ENCODE measurements at regions not wholly inside any gene's neighbourhood (a gene's known extent, or its start where the extent isn't known, plus 50 kb on each side); places are given as distances from the start of the nearest gene placed in this dataset.
"Not testable (repeated sequence)": the region's sequence is repeated elsewhere in the genome, so short reads cannot be mapped to it uniquely, and the experiment has no call there.

DNA sequence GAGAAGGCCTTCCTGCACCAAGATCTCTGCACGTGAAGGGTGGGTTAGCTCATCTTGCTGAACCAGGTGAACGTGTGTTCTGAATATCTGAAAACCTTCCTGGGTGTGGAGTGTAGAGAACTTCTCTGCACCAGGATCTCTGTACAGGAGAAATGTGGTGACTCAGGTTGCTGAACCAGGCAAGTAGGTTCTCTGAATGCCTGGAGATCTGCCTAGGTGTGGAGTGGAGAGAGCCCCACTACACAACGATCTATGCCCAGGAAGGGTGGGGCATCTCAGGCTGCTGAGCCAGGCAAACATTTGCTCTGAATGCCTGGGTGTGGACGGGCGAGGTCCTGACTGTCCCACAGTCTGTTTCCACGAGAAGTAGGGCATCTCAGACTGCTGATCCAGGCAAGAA, 1002.3 kb upstream of the KCND2 start:
- no peak for DNase-seq (ENCODE audit: low read depth)

DNA sequence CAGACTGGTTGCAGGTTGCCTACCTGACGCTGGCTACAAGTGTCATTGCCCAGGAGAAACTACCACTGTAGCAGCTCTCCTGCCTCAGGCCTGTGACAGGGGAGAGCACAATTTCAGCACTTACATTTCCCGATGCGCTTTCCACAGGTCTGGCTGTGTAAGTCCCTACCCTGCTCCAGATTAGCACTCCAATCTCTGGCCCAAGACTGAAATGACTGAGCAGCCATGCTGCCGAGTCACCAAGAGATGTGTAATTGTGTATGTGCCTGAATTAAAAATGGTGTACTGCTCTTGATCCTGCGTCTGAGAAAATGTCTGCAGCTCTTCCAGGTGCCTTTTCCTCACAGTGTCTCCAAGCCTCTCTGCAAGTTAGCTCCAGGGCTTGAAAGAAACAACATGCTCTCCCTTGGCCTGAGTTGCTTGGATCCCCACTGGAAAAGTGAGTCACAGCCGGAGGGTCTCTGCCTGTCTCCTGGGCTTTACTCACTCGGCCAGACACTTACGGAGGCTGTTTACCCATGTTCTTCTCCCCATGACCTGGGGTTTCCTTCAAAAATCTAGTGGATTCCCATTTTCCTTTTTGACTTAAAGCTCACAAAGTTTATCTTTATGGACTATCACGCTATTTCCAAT, 1001.7 kb upstream of the KCND2 start:
- DNase-seq (ENCODE audit: low read depth) = no peak

DNA sequence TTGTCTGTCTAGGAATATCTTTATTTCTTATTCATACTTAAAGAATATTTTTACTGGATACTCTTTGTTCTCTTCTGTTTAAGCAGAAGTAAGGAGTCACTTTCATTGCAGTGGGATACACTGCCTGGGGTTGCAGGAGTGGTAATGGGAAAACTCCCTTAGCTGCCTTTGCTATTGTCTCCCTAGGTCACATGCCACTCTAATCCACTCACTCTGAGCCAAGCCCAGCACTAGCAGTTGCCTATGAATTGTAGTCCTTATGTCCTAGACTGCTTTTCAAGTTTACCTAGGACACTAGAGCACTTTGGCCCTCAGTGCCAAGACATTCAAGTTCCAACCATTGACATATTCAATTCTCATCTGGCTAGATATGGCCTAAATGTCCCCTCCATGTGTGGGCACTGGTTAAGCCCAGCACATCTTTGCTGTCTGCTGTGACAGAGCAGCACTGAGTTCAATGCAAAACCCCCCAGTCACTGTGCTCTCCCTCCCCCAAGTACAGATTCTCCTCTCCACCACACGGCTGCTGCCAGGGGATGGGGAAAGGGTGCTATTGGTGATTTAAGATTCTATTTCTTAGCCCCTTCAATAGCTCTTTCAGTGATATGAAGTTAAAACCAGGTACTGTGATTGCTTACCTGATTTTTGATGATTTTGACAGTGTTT, 991.7 kb upstream of the KCND2 start:
- DNase-seq (ENCODE audit: low read depth) = no peak

DNA sequence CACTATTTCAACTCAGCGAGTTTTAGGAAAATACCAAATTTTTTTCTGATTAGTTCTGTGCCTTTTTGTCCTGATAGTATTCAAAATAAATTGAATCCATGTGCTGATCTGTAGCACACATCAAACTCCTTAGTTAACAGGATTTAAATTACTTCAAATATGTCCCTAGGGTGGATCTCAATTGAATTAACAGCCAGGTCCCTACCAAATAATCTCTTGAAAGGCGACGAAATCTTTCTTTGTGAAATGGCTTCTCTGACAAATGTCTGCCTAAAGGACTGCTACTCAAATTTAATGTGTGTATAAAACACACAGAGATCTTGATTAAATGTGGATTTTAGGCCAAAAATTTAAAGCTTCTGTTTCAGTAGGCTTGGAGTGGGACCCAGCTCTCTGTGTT, 989.6 kb upstream of the KCND2 start:
- no peak for DNase-seq (ENCODE audit: low read depth)

DNA sequence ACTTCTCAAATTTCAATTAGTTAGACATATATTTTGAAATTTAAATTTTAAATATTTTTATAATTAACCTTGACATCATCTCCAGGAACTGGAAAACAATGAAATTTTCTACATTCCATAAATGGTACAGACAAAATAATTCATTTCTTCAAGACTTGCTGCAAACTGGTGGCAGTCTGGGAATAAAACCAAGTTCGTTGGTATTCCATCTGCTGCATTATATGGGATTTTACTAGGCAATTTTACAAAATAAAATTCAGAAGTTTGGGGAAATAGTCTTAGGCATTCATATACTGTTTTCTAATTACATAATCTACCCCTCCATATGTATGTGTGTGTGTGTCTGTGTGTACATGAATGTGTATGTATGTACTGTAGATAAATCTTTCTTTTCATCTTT, 984.6 kb upstream of the KCND2 start:
- DNase-seq (ENCODE audit: low read depth) = no peak

DNA sequence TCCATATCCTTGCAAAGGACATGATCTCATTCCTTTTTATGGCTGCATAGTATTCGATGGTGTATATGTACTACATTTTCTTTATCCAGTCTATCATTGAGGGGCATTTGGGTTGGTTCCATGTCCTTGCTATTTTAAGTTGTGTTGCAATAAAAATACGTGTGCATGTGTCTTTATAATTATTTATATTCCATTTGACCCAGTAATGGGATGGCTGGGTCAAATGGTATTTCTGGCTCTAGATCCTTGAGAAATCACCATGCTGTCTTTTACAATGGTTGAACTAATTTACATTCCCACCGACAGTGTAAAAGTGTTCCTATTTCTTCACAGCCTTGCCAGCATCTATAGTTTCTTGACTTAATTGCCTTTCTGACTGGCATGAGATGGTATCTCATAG, 972.6 kb upstream of the KCND2 start:
- DNase-seq (ENCODE audit: low read depth) = not testable (repeated sequence)

DNA sequence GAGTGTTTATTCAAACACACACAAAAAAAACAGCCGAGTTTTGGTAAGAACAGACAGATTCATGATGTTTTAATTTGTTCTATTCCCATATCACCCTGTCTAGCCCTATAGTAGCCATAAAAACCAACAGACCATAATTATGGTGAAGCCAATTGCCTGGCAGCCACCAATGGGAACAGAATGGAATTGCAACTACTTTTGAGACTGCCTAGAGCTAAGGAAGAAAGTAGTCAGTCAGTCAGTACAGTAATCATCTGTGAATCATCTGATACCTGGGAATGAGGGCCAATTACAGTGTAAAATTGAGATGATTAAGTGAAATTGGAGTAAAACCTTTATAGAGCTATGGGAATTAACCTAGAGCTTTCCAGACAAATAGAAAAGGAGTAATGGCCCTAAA, 952.7 kb upstream of the KCND2 start:
- no peak for DNase-seq (ENCODE audit: low read depth)

DNA sequence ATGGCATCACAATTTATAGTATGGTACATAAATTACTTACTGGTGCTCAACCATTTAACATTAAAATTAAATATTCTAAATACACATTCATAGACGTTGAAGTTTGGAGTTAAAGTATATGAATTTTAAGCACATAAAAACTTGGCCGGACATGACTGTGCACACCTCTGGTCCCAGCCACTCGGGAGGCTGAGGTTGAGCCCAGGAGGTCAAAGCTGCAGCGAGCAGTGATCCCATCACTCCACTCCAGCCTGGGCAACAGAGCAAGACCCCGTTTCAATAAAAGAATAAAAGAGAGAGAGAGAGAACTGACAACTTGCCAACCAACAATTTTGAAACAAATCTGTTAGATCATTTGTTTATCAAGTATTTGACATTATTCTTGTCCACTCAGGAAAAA, 943.3 kb upstream of the KCND2 start:
- no peak for DNase-seq (ENCODE audit: low read depth)

DNA sequence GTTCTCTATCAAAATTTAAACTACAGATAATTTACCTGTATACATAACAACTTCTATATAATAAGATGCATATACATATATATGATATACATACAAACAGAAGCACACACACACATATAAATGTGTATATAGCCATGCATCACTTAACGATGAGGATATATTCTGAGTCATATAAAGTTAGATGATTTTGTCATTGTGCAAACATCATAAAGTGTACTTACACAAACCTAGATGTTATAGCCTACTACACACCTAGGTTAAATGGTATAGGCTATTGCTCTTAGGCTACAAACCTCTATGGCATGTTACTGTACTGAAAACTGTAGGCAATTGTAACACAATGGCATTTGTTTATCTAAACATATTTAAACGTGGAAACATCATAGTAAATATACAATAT, 937.6 kb upstream of the KCND2 start:
- no peak for DNase-seq (ENCODE audit: low read depth)

DNA sequence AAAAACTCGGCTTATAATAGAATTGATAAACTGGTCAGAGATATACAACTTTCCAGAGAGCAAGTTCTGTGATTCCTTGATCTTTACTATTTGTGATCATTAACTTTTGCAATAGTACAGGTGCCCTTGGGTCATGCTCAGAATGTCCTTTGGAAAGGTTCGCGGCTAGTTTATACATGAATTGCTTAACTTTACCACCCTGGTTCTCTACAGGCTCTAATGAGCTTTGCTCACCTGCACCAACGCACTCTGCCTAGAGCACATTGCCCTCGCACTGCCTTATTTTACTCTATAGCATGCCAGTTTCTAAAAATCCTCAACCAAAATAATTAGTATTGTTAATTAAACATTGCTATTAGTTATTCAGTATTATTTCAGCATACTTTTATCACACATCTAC, 931.2 kb upstream of the KCND2 start:
- DNase-seq (ENCODE audit: low read depth) = no peak

DNA sequence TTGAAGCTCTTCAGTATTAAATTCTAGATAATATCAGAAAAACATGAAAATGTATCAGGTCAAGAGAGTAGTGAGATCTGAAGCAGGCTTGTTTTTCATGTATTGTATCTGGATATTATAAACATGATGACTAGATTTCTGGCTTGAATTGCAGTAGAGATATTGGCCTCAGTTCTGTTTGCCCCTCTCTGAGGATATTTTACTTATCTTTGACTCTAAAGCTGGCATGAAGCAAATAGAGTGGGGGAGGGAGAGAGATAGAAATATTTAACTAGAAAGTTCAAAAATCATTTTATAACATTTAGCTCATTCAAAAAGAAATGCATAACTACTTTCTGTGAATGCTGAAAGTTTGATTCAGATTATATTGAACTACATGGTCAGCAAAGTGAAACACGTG, 929.7 kb upstream of the KCND2 start:
- no peak for DNase-seq (ENCODE audit: low read depth)

DNA sequence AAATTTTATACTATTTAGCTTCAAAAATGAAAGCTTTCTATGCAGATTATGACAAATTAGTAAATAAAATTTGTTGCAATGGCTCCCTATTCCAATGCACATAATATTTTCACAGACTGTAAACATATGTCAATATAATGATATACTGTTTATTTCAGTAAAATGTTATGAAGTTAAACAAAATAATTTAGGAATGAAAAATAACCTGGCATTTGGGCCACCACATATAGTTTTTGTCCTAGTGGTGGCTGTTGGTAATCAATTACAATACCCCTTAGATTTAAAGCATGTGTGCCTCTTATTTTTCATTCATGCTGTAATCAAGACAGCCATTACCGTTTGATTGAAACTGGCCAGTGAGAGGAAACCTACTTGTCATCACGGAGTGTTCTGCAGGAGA, 928.5 kb upstream of the KCND2 start:
- no peak for DNase-seq (ENCODE audit: low read depth)

DNA sequence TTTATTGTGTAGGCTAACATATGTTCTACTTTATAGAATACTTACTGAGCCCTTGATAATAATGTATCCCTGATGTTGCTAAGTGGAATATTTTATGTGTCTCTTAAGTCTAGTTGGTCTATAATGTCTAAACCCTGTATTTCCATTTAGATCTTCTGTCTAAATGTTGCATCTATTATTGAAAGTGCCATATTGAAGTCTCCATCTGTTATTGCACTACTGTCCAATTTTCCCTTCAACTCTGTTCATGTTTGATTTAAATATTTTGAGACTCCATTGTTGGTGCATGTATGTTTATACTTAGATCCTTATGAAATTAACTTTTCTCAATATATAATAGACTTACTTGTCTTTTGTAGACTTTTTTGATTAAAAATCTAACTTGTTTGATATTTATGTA, 924.5 kb upstream of the KCND2 start:
- no peak for DNase-seq (ENCODE audit: low read depth)

DNA sequence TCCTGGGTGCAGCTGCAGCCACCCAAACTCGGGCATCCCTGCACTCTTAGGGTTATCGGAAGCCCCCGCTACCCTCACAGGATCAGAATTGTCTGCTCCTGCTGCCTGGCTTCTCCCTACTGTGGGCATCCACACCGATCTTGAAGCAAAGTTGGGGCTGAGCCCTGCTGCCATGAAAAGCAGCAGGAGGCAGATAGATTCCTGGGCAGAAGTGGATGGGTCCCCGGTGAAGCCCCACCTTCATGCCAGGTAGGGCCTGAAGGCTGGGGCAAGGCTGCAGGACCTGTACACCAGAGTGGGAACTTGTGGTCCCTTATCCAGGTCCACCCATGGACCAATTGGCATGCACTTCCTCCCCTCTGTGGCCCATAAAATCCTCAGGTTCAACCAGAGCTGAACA, 922.6 kb upstream of the KCND2 start:
- DNase-seq (ENCODE audit: low read depth) = no peak

DNA sequence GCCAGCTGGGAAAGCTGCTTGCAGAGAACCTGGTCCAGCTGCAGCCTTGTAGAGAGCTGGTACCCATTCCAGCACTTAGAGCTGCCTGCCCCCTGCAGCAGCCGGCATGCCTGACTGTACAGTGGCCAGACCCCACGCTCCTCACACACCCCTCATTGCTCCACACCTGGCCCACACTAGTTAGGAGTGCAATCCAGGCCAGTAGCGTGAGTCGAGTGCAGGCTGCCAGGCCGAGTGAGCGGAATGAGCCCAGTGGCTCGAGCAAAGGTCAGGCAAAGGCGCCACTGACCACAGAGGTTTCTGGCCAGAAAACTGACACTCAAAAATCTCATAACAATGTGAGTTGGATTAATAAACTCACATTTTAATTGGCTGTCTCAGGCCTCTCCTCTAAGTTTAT, 921.7 kb upstream of the KCND2 start:
- no peak for DNase-seq (ENCODE audit: low read depth)

DNA sequence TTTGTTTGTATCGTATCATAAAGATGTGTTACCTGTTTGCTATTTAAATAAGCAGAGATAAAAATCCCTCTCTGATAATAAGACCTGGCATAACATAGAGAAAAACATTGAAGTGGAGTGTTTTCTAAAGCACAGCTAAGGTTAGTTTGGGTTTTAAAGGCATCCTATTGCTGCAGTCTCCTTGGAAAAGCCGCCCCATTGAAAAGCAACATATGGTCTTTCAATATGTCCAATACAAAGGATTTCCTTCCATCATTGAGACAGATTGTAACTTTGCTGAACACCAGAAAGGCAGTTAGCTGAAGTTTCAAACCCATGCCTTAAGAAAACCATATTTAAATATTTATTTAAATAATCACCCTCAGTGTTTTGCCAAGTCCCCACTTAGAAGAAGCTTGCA, 898.5 kb upstream of the KCND2 start:
- no peak for DNase-seq (ENCODE audit: low read depth)

DNA sequence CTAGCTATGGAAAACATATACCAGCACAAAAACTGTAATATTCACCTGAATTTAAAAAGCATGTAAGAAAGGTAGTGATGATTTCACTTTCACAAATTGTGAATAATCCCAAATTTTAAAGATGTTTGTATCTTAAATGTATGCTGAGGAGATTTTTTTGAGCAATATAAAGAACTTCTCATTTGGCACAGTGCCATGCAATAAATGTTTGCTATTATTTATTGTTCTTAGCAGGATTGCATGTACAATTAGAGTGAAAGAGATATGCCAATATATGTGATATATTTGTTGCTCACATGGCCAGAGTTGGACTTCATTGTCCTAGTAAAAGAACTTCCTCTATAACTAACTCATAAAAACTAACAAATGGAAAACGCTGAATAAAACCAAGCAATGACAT, 895.1 kb upstream of the KCND2 start:
- no peak for DNase-seq (ENCODE audit: low read depth)

DNA sequence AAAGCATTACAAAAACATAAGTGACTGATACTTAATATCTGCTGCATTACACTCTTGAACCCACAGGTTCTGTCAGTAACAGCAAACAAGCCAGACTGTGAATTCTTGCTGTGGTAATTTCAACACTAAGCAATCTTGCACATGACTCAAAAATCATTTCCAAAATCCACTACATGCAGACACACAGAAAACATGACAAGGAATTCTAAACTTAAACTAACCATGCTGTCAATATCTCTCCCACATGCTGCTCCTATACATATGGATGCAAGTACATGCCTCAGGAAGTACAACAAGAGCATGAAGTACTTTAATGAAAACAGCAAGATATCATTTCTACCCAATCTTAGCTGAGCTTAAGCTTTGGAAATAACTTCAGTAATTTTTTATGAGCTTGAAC, 890.2 kb upstream of the KCND2 start:
- no peak for DNase-seq (ENCODE audit: low read depth)

DNA sequence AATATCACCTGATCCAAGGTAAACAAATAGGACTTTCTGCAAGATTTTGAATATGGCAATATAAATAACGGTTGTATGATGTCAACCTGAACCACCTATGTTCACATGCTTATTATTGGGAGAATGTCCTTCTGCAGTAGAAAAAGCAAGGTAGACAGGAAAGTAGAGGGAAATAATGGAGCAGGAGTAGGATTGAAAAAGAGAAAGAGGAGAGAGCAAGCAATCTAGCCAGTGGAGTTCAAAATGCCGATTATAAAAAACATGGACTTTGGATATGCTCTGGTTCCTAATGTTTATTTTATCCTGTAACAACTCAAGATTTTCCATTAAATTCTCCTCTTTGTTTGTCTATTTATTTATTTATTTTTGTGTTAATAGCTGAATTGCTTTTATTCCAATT, 878.0 kb upstream of the KCND2 start:
- DNase-seq (ENCODE audit: low read depth) = no peak

DNA sequence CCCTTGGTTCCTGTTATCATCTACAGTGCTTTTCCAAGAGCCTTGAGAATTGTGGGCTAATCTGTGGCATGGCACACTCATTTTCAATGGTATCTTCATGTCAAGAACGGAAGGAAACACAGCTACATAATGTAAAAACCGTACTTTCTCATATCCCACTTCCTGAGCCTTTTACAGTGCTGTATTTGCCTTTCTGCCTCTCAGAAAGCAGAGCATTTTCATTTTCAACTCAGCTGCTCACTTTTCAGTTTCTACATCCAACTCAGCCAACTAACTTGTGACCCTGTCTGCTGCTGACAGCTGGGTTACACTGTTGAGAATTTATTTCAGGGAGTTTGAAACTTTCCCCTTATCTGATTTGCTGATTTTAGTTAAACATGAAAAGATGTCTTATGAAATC, 875.8 kb upstream of the KCND2 start:
- DNase-seq (ENCODE audit: low read depth) = no peak

DNA sequence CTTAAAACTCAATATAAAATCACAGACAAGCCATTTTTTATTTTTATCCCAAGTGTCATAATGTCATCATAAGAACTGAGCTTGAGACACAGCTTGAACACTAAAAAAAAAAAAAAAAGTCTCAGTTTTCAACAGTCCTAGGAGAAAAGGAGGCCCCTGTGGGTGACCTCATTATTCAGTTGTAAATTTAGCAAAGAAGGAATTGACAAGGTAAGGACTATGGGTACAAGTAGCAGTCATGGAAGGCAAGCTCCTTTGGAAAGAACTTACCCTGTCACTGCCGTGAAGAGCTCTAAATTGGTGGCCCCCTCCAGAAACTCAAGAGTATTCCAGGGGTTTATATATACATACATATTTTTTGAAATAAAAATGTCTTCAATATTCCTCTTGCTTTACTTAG, 864.4 kb upstream of the KCND2 start:
- DNase-seq (ENCODE audit: low read depth) = no peak

DNA sequence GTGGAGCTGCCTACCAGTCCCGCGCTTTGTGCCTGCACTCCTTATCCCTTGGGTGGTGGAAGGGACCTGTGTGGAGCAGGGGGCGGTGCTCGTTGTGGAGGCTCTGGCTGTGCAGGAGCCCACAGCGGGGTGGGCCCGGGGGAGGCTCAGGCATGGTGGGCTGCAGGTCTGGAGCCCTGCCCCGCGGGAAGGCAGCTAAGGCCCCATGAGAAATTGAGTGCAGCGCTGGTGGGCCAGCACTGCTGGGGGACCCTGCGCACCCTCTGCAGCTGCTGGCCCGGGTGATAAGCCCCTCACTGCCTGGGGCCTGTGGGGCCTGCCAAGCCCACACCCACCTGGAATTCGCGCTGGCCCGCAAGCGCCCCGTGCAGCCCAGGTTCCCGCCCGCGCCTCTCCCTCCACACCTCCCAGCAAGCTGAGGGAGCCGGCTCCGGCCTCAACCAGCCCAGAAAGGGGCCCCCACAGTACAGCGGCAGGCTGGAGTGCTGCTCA, 859.6 kb upstream of the KCND2 start:
- DNase-seq (ENCODE audit: low read depth) = no peak

DNA sequence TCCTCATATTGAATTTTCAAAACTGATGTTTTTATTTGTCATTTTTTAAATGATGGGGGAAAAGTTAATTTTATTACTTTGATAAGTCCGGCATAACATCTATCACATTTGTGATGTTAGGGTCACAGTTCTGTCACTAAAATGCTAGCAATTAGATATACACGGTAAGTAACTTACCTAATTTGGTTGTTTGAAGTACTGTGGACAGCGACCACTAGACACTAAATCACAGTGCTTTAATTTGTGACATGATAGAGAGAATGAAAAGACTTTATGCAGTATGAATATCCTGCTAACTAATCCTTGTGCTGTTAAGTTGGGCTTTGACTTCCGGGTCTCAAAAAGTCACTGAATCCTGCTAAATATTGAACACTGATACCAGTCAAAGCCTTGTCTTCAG, 857.3 kb upstream of the KCND2 start:
- DNase-seq (ENCODE audit: low read depth) = no peak

DNA sequence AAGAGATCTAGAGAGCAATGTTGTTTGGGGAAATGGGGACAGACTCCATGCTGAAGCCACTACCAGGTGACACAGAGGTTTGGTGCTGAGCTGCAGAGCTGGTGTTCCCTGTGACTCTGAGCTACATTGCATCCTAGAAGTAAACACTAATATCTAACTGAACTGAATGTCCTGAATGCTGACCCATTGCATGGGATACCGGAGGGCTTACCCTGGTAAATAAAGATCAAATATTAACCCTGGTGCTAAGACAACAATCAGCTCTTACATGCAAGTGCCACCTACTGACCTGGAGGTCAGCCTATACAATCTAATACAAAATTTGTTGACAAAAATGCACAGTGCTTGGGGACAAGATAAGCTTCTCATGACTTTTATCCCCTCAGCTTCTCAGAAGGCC, 851.3 kb upstream of the KCND2 start:
- DNase-seq (ENCODE audit: low read depth) = no peak
